HCT116 (cell line): ENCODE measurements at regions not wholly inside any gene's neighbourhood (a gene's known extent, or its start where the extent isn't known, plus 50 kb on each side); places are given as distances from the start of the nearest gene placed in this dataset.

Source experiments
- CTCF ChIP-seq, 3 experiments: fragments of 200-600 bp in 1 of 3; sonication (generic) in 1 of 3; IDR thresholded peaks in 2 of 3; conservative IDR thresholded peaks in 1 of 3; 2 replicates each; pipeline ENCODE4 v1.5.1; 2012 to 2017; ENCODE audit warnings: low read depth in 2 of 3, low read length in 2 of 3, antibody characterized with exemption in 1 of 3, borderline replicate concordance in 1 of 3, control low read depth in 1 of 3, mild to moderate bottlenecking in 1 of 3, mixed read lengths in 1 of 3, mixed run types in 1 of 3, moderate library complexity in 1 of 3; ENCODE audit not compliant: insufficient read depth in 1 of 3
- EGR1 ChIP-seq: IDR thresholded peaks from 2 replicates; pipeline ENCODE4 v1.6.1; 2012; ENCODE audit warnings: low read depth
- EZH2 ChIP-seq: fragments of 200-600 bp; sonication (generic); IDR thresholded peaks from 2 replicates; pipeline ENCODE4 v1.6.1; 2017; ENCODE audit warnings: antibody characterized with exemption, mixed run types
- POLR2A ChIP-seq: IDR thresholded peaks from 2 replicates; pipeline ENCODE4 v1.7.0; 2011; ENCODE audit warnings: borderline replicate concordance; ENCODE audit not compliant: insufficient read depth, insufficient read length; ENCODE audit errors: extremely low read depth
- POLR2AphosphoS5 ChIP-seq: IDR thresholded peaks from 2 replicates; pipeline ENCODE4 v1.6.1; 2011; ENCODE audit warnings: mild to moderate bottlenecking, low read depth, low read length, moderate library complexity
- SIN3A ChIP-seq: IDR thresholded peaks from 2 replicates; pipeline ENCODE4 v1.6.1; 2012; ENCODE audit warnings: low read depth

GRCh38 chr10:84755311-84755710, 426.9 kb downstream of the CCSER2 start:
- TF ChIP-seq POLR2A = no peak
- no peak for TF ChIP-seq CTCF (IDR thresholded peaks at IDR 0.05 in 2 of 3, conservative IDR thresholded peaks at IDR 0.05 in 1 of 3; ENCODE audit: borderline replicate concordance in 1 of 3, insufficient read depth in 1 of 3, low read depth in 2 of 3, low read length in 2 of 3)
- no peak for TF ChIP-seq POLR2AphosphoS5
- TF ChIP-seq SIN3A = no peak
- TF ChIP-seq EGR1 = no peak
- no peak for TF ChIP-seq EZH2
